Spleen (tissue), 7 donors: ENCODE measurements at regions not wholly inside any gene's neighbourhood (a gene's known extent, or its start where the extent isn't known, plus 50 kb on each side); places are given as distances from the start of the nearest gene placed in this dataset.

Experiments
- POLR2AphosphoS5 ChIP-seq, 3 donors: sonication (generic); formaldehyde crosslinking; IDR thresholded peaks; one replicate each; pipeline ENCODE4 v1.5.1; 2017; ENCODE audit warnings: antibody characterized with exemption in 3 of 3
- TF ChIP-seq, protein P1 (sequence below), 11 experiments: fragments of 200-600 bp in 7 of 11; fragments of 450-650 bp in 4 of 11; sonication (generic) in 4 of 11; IDR thresholded peaks in 8 of 11; conservative IDR thresholded peaks in 3 of 11; 1 replicate in 7 of 11; 2 replicates in 4 of 11; pipeline versions ENCODE4 v1.4.0 to v1.8.0; 2016 to 2021; ENCODE audit warnings: antibody characterized with exemption in 11 of 11, inconsistent platforms in 4 of 11, mild to moderate bottlenecking in 1 of 11
- donor health status: DM: no; HTN: no; CAD: no; lungs with moderate emphysema.
- donor health status: DM: no; HTN: no; CAD: no.
- donor health status: DM: no; HTN: no; CAD: no.

DNA sequence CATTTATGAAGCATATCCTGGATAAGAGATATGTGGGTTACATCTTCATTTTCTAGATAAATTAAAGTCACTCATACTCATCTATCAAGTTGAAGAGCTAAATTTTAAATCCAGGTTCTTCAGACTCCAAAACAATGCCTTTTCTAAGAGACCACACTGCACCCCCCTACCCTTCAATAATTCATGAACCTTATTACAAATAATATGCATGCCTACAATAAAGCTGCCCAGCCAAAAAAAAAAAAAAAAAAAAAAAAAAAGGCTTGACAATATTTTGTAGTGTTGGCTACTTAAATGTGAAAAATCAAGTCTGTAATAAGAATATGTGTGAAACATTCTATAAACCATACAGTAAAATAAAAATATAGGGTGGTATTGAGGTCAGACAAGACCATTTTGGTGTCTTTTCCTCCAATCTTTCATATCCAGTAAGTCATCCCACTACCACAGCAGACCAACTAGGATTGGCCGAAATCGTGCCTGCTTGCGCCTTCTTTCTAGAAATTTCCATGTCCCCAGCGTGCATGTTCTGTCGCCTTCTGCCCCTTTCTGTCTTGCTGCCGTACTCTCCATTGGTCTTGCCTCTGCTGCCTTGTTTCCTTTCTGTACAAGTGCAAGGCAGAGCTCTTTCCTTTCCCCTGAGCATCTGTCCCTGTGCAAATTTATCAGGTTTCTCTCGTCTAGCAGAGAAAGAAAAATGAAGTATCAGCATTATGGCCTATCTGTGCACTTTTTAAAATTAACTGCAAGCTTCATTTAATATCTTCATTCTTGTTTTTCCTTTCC is 92.6 kb upstream of the NDUFV2 start:
- TF ChIP-seq POLR2AphosphoS5 (IDR thresholded peaks at IDR 0.05), result no peak
- TF ChIP-seq, protein P1, sequence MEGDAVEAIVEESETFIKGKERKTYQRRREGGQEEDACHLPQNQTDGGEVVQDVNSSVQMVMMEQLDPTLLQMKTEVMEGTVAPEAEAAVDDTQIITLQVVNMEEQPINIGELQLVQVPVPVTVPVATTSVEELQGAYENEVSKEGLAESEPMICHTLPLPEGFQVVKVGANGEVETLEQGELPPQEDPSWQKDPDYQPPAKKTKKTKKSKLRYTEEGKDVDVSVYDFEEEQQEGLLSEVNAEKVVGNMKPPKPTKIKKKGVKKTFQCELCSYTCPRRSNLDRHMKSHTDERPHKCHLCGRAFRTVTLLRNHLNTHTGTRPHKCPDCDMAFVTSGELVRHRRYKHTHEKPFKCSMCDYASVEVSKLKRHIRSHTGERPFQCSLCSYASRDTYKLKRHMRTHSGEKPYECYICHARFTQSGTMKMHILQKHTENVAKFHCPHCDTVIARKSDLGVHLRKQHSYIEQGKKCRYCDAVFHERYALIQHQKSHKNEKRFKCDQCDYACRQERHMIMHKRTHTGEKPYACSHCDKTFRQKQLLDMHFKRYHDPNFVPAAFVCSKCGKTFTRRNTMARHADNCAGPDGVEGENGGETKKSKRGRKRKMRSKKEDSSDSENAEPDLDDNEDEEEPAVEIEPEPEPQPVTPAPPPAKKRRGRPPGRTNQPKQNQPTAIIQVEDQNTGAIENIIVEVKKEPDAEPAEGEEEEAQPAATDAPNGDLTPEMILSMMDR (IDR thresholded peaks at IDR 0.05 in 8 of 11, conservative IDR thresholded peaks at IDR 0.05 in 3 of 11), result no peak
